H1 (cell line): ENCODE measurements at regions not wholly inside any gene's neighbourhood (a gene's known extent, or its start where the extent isn't known, plus 50 kb on each side); places are given as distances from the start of the nearest gene placed in this dataset.

Experiments
- CTCF ChIA-PET: fragments of 300-600 bp; sonication (Branson Sonifier 250); formaldehyde crosslinking; loops from one replicate; lab custom pipeline; 2021; ENCODE audit not compliant: partially characterized antibody; lab: Charles Lee
- POLR2A ChIA-PET: fragments of 300-600 bp; sonication (Branson Sonifier 250); formaldehyde crosslinking; loops from one replicate; lab custom pipeline; 2021; ENCODE audit warnings: inconsistent platforms; ENCODE audit not compliant: partially characterized antibody; lab: Charles Lee
- DNase-seq, 2 experiments: peaks; one replicate each; pipeline versions ENCODE4 v3.0.0 to v3.0.0-alpha.2; 2010 to 2022; ENCODE audit warnings: low spot score in 2 of 2, low read depth in 1 of 2, mixed read lengths in 1 of 2
- FAIRE-seq: peaks from 2 replicates; lab custom pipeline; 2011; peaks lifted over from hg19 to GRCh38; lab: Jason Lieb, UNC
- H2AFZ ChIP-seq: 2 replicates; pipeline ENCODE4 v1.8.1; 2012; ENCODE audit warnings: low read length, inconsistent platforms
- H2AK5ac ChIP-seq: 2 replicates; pipeline ENCODE4 v1.6.1; 2013; ENCODE audit warnings: low read depth, low read length
- H2BK120ac ChIP-seq: replicated peaks from 2 replicates; pipeline ENCODE3; 2013; ENCODE audit warnings: low read depth, low read length, inconsistent platforms
- H2BK12ac ChIP-seq: 2 replicates; pipeline ENCODE4 v1.6.1; 2013; ENCODE audit warnings: low read depth, low read length
- H2BK15ac ChIP-seq: 2 replicates; pipeline ENCODE4 v1.6.1; 2013; ENCODE audit warnings: low read length
- H2BK20ac ChIP-seq: 2 replicates; pipeline ENCODE4 v1.6.1; 2013; ENCODE audit warnings: low read length
- H2BK5ac ChIP-seq: 2 replicates; pipeline ENCODE4 v1.6.1; 2013; ENCODE audit warnings: low read depth, low read length
- H3K14ac ChIP-seq: 2 replicates; pipeline ENCODE4 v1.6.1; 2013; ENCODE audit warnings: inconsistent platforms; ENCODE audit not compliant: insufficient read length
- H3K18ac ChIP-seq: 2 replicates; pipeline ENCODE4 v1.6.1; 2013; ENCODE audit warnings: low read length; ENCODE audit errors: extremely low read depth
- H3K23ac ChIP-seq: 2 replicates; pipeline ENCODE4 v1.6.1; 2013; ENCODE audit warnings: inconsistent platforms; ENCODE audit not compliant: insufficient read length
- H3K23me2 ChIP-seq: 2 replicates; pipeline ENCODE4 v1.6.1; 2013; ENCODE audit warnings: low read depth, low read length
- H3K27ac ChIP-seq: 2 replicates; pipeline ENCODE4 v1.6.1; 2011; ENCODE audit warnings: low read depth, low read length, inconsistent platforms
- H3K27me3 ChIP-seq, 4 experiments: replicated peaks in 1 of 4; 1 replicate in 1 of 4; 2 replicates in 3 of 4; pipeline versions ENCODE4 v1.6.1 to v1.8.1; 2011 to 2013; ENCODE audit warnings: low read length in 3 of 4, mild to moderate bottlenecking in 3 of 4, inconsistent platforms in 2 of 4, mixed read lengths in 2 of 4, moderate library complexity in 1 of 4; ENCODE audit not compliant: control insufficient read depth in 3 of 4, insufficient read depth in 3 of 4; ENCODE audit errors: extremely low read depth in 1 of 4
- H3K36me3 ChIP-seq, 4 experiments: 2 replicates each; pipeline versions ENCODE4 v1.6.1 to v1.8.1; 2011 to 2013; ENCODE audit warnings: mild to moderate bottlenecking in 4 of 4, low read length in 3 of 4, moderate library complexity in 2 of 4, control low read depth in 1 of 4, inconsistent platforms in 1 of 4; ENCODE audit not compliant: insufficient read depth in 4 of 4, control insufficient read depth in 2 of 4
- H3K4ac ChIP-seq: replicated peaks from 2 replicates; pipeline ENCODE3; 2013; ENCODE audit warnings: low read length, low read depth, mixed read lengths, inconsistent platforms; ENCODE audit not compliant: insufficient read length
- H3K4me1 ChIP-seq, 4 experiments: replicated peaks in 1 of 4; 1 replicate in 1 of 4; 2 replicates in 3 of 4; pipeline versions ENCODE4 v1.6.1 to v1.8.1; 2011 to 2013; ENCODE audit warnings: low read length in 3 of 4, inconsistent platforms in 2 of 4, mixed read lengths in 1 of 4; ENCODE audit not compliant: insufficient read depth in 4 of 4, control insufficient read depth in 3 of 4
- H3K4me2 ChIP-seq, 2 experiments: 2 replicates each; pipeline versions ENCODE4 v1.6.1 to v1.8.1; 2011 to 2013; ENCODE audit warnings: low read depth in 2 of 2, low read length in 2 of 2, control low read depth in 1 of 2, inconsistent platforms in 1 of 2, mild to moderate bottlenecking in 1 of 2; ENCODE audit not compliant: insufficient read depth in 1 of 2
- H3K4me3 ChIP-seq, 4 experiments: fragments of 200-600, 300-600 bp in 1 of 4; sonication (generic), shearing (Covaris generic), sonication (Bioruptor Twin) in 1 of 4; 2 replicates each; pipeline versions ENCODE4 v1.5.1 to v1.8.1; 2011 to 2016; ENCODE audit warnings: low read length in 4 of 4, low read depth in 3 of 4, control low read depth in 2 of 4, inconsistent platforms in 2 of 4, mild to moderate bottlenecking in 2 of 4, mixed read lengths in 1 of 4, moderate library complexity in 1 of 4; ENCODE audit not compliant: insufficient read depth in 2 of 4; ENCODE audit errors: extremely low read depth in 1 of 4
- H3K56ac ChIP-seq: replicated peaks from 2 replicates; pipeline ENCODE3; 2013; ENCODE audit warnings: low read depth, mild to moderate bottlenecking, mixed read lengths, low read length, inconsistent platforms; ENCODE audit not compliant: insufficient read length
- H3K79me1 ChIP-seq: 2 replicates; pipeline ENCODE4 v1.6.1; 2013; ENCODE audit warnings: low read depth, low read length, control low read depth
- H3K79me2 ChIP-seq, 2 experiments: 2 replicates each; pipeline versions ENCODE4 v1.6.1 to v1.8.1; 2012 to 2013; ENCODE audit warnings: low read length in 2 of 2, mild to moderate bottlenecking in 2 of 2, inconsistent platforms in 1 of 2; ENCODE audit not compliant: insufficient read depth in 2 of 2, control insufficient read depth in 1 of 2
- H3K9ac ChIP-seq, 4 experiments: replicated peaks in 1 of 4; 1 replicate in 1 of 4; 2 replicates in 3 of 4; pipeline versions ENCODE4 v1.6.1 to v1.8.1; 2011 to 2013; ENCODE audit warnings: low read depth in 3 of 4, low read length in 3 of 4, control low read depth in 2 of 4, mild to moderate bottlenecking in 2 of 4, moderate library complexity in 2 of 4, inconsistent platforms in 1 of 4; ENCODE audit errors: extremely low read depth in 1 of 4
- H3K9me3 ChIP-seq, 2 experiments: 2 replicates each; pipeline versions ENCODE4 v1.6.1 to v1.8.1; 2012 to 2013; ENCODE audit warnings: mild to moderate bottlenecking in 2 of 2, moderate library complexity in 2 of 2, control low read depth in 1 of 2, inconsistent platforms in 1 of 2, low read depth in 1 of 2, low read length in 1 of 2, mixed read lengths in 1 of 2; ENCODE audit not compliant: insufficient read depth in 2 of 2
- H4K20me1 ChIP-seq, 2 experiments: replicated peaks in 1 of 2; 2 replicates each; pipeline versions ENCODE3 to v1.8.1; 2011 to 2013; ENCODE audit warnings: inconsistent platforms in 2 of 2, low read length in 2 of 2, mild to moderate bottlenecking in 1 of 2; ENCODE audit not compliant: insufficient read depth in 2 of 2, control insufficient read depth in 1 of 2
- H4K5ac ChIP-seq: 2 replicates; pipeline ENCODE4 v1.6.1; 2013; ENCODE audit warnings: low read length, low read depth, mixed read lengths, inconsistent platforms; ENCODE audit not compliant: insufficient read length
- H4K8ac ChIP-seq: 2 replicates; pipeline ENCODE4 v1.8.0; 2013; ENCODE audit warnings: mild to moderate bottlenecking, moderate library complexity, low read length, inconsistent platforms; ENCODE audit not compliant: insufficient read depth; ENCODE audit errors: extremely low read depth
- H4K91ac ChIP-seq: replicated peaks from 2 replicates; pipeline ENCODE3; 2013; ENCODE audit warnings: low read length, mixed read lengths, inconsistent platforms; ENCODE audit not compliant: insufficient read length
- BRCA1 ChIP-seq: IDR thresholded peaks from 2 replicates; pipeline ENCODE4 v1.6.1; 2012; ENCODE audit warnings: low read depth, low read length, improper control_type of control experiment
- CHD2 ChIP-seq: IDR thresholded peaks from 2 replicates; pipeline ENCODE4 v1.6.1; 2012; ENCODE audit warnings: low read length, improper control_type of control experiment
- HDAC2 ChIP-seq, 2 experiments: fragments of 300-600 bp in 1 of 2; sonication (generic) in 1 of 2; IDR thresholded peaks; 2 replicates each; pipeline ENCODE4 v1.6.1; 2011 to 2012; ENCODE audit warnings: low read depth in 2 of 2, low read length in 2 of 2, mild to moderate bottlenecking in 2 of 2, moderate library complexity in 2 of 2, borderline replicate concordance in 1 of 2, inconsistent platforms in 1 of 2
- KDM1A ChIP-seq: fragments of 200-600, 300-600 bp; sonication (generic); IDR thresholded peaks from 2 replicates; pipeline ENCODE4 v1.7.1; 2016; ENCODE audit warnings: mild to moderate bottlenecking, low read length, borderline replicate concordance
- KDM5A ChIP-seq: fragments of 200-600 bp; IDR thresholded peaks from 2 replicates; pipeline ENCODE4 v1.7.1; 2012; ENCODE audit warnings: mild to moderate bottlenecking, low read length, inconsistent platforms, mixed read lengths
- RXRA ChIP-seq: IDR thresholded peaks from 2 replicates; pipeline ENCODE4 v1.6.1; 2011; ENCODE audit warnings: low read depth, mild to moderate bottlenecking, low read length, moderate library complexity; ENCODE audit not compliant: insufficient read depth
- SRF ChIP-seq: IDR thresholded peaks from 2 replicates; pipeline ENCODE4 v1.6.1; 2011; ENCODE audit warnings: mild to moderate bottlenecking, low read depth, low read length, moderate library complexity
- TBP ChIP-seq: IDR thresholded peaks from 2 replicates; pipeline ENCODE4 v1.6.1; 2011; ENCODE audit warnings: low read depth, low read length, improper control_type of control experiment
- WGBS, 2 experiments: shearing (Covaris generic) in 1 of 2; methylation state at CpG; one replicate each; pipeline versions ENCODE4 v1.1.6 to v1.1.7; 2013 to 2015; ENCODE audit warnings: low lambda C conversion rate in 2 of 2, mixed read lengths in 2 of 2, inconsistent platforms in 1 of 2, low coverage in 1 of 2, missing lambda C conversion rate in 1 of 2; ENCODE audit not compliant: insufficient replicate concordance in 2 of 2, insufficient coverage in 1 of 2, insufficient read length in 1 of 2; ENCODE audit errors: extremely low coverage in 1 of 2, missing lambda C conversion rate in 1 of 2; 5-methylcytosine and 5-hydroxymethylcytosine counted together

GRCh38 chr7:106766551-106766950 lies 98.5 kb upstream of the PIK3CG start:
- Histone ChIP-seq H3K9me3 (no peaks in the 10 kb centered on the region), H3K27ac (no peak overlapping the region), H3K27me3 (no peaks in the 10 kb centered on the region), H3K56ac (no peak overlapping the region), H4K91ac (no peak overlapping the region), H4K5ac (no peak overlapping the region), H3K4me2 (no peak overlapping the region), H3K4me1 (no peaks in the 10 kb centered on the region), H2AK5ac (no peak overlapping the region), H3K23me2 (no peaks in the 10 kb centered on the region), H2BK15ac (no peak overlapping the region), H3K4ac (no peak overlapping the region), H3K23ac (no peak overlapping the region), H2BK120ac (no peak overlapping the region), H2AFZ (no peak overlapping the region), H3K79me2 (no peaks in the 10 kb centered on the region), H4K8ac (no peak overlapping the region), H3K18ac (no peak overlapping the region), H2BK12ac (no peak overlapping the region), H4K20me1 (no peaks in the 10 kb centered on the region), H2BK20ac (no peak overlapping the region), H3K79me1 (no peaks in the 10 kb centered on the region), H3K9ac (no peak overlapping the region), H3K14ac (no peak overlapping the region), H3K4me3 (no peak overlapping the region), H3K36me3 (no peaks in the 10 kb centered on the region), H2BK5ac (no peak overlapping the region)
- TF ChIP-seq CHD2 = no peak
- TF ChIP-seq SRF = no peak
- no peak for TF ChIP-seq HDAC2 (IDR thresholded peaks at IDR 0.05; ENCODE audit: borderline replicate concordance in 1 of 2, low read depth in 2 of 2, low read length in 2 of 2)
- TF ChIP-seq KDM5A = no peak
- no peak for TF ChIP-seq RXRA
- no peak for TF ChIP-seq BRCA1
- no peak for TF ChIP-seq KDM1A
- TF ChIP-seq TBP = no peak
- FAIRE-seq (no peak), DNase-seq (no peak)
- CTCF ChIA-PET = interaction anchor here (1.3 to 1.8 kb wide), 2 partner anchors 30 to 384 kb away, joined by 4 to 6 read pairs; no protein-coding TSS in a partner anchor
- POLR2A ChIA-PET = no interaction called here
- 74% methylated on average over 2 of the region's 2 CpGs; no CpG with 5 or more reads in 1 of the 2 experiments for WGBS, 2 experiments
